Astrocyte of the hippocampus (primary cell): ENCODE measurements at regions not wholly inside any gene's neighbourhood (a gene's known extent, or its start where the extent isn't known, plus 50 kb on each side); places are given as distances from the start of the nearest gene placed in this dataset.
"Not testable (repeated sequence)": the region's sequence is repeated elsewhere in the genome, so short reads cannot be mapped to it uniquely, and the experiment has no call there.

Experiments used
- DNase-seq: peaks from one replicate; pipeline ENCODE4 v3.0.0; 2011; ENCODE audit warnings: low read depth, low spot score

- no peak for DNase-seq
Observed at GRCh38 chr18:57882465-57882864, 79.3 kb upstream of the ATP8B1 start.

GRCh38 chr18:57881818-57882413 is 78.8 kb upstream of the ATP8B1 start:
- peak; percentile 87 for DNase-seq

GRCh38 chr18:57879924-57880323 is 76.8 kb upstream of the ATP8B1 start:
- DNase-seq = not testable (repeated sequence)

GRCh38 chr18:57869221-57869620 is 66.1 kb upstream of the ATP8B1 start:
- peak; percentile 24 for DNase-seq

GRCh38 chr18:57866355-57866754 is 63.2 kb upstream of the ATP8B1 start:
- no peak for DNase-seq

GRCh38 chr18:57864615-57865121 is 61.6 kb upstream of the ATP8B1 start:
- DNase-seq = no peak

GRCh38 chr18:57863706-57864105 is 60.6 kb upstream of the ATP8B1 start:
- DNase-seq = no peak

- DNase-seq = peak; percentile 10
Observed at GRCh38 chr18:57859314-57859713, 56.2 kb upstream of the ATP8B1 start.

- no peak for DNase-seq
Observed at GRCh38 chr18:57856557-57857280, 53.6 kb upstream of the ATP8B1 start.

GRCh38 chr18:57856128-57856527 is 53.0 kb upstream of the ATP8B1 start:
- DNase-seq = no peak

GRCh38 chr18:57855551-57855950 is 52.4 kb upstream of the ATP8B1 start:
- DNase-seq = no peak

GRCh38 chr18:57854726-57855125 is 51.6 kb upstream of the ATP8B1 start:
- no peak for DNase-seq

GRCh38 chr18:57853864-57854263 is 50.7 kb upstream of the ATP8B1 start:
- no peak for DNase-seq

- no peak for DNase-seq
Observed at GRCh38 chr18:57853133-57853532, 50.0 kb upstream of the ATP8B1 start.
